ENCODE measurements at regions not wholly inside any gene's neighbourhood (a gene's known extent, or its start where the extent isn't known, plus 50 kb on each side); places are given as distances from the start of the nearest gene placed in this dataset.

- TF ChIP-seq SIN3A (IDR thresholded peaks at IDR 0.05; ENCODE audit: borderline replicate concordance, insufficient read depth, low read length) = no peak
- no peak for TF ChIP-seq POLR2AphosphoS5 (IDR thresholded peaks at IDR 0.05; ENCODE audit: low read depth, low read length)
- no peak for TF ChIP-seq FOXP2 (optimal IDR thresholded peaks at IDR 0.05; ENCODE audit: borderline replicate concordance, extremely low read depth, extremely low read length, insufficient read depth)
- TF ChIP-seq REST (IDR thresholded peaks at IDR 0.05; ENCODE audit: insufficient read depth in 1 of 2, low read depth in 2 of 2, low read length in 2 of 2) = no peak
- no peak for TF ChIP-seq TAF1 (IDR thresholded peaks at IDR 0.05; ENCODE audit: borderline replicate concordance, insufficient read depth, low read length)
These were observed 68.0 kb upstream of the HIVEP1 start for GRCh38 chr6:11944111-11944510.
